CD4-positive, alpha-beta T cell treated with Interleukin-15 for 4 hours (primary cell): ENCODE measurements at regions not wholly inside any gene's neighbourhood (a gene's known extent, or its start where the extent isn't known, plus 50 kb on each side); places are given as distances from the start of the nearest gene placed in this dataset.

Experiments
- DNase-seq: peaks from one replicate; pipeline ENCODE4 v3.0.0-alpha.2; 2020; ENCODE audit warnings: low spot score

DNA sequence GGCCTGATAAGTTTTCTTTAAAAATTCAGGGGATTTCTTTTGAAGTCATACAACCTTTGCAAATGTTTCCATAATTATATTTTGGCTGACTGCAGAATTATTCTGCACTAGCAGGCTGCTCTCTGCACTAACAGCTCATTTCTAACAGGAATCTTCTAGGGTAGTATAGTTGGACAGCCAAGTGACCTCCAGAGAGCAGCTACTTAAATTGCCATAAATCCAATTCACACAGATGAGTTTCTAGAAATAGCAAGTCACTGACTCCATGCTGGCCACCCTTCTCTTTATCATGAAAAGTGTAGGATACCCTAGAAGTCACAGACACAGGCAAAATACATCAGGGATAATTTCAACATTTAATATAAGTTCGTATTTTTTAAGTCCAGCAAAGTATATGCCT lies 110.9 kb upstream of the TARS1 start:
- DNase-seq: no peak

DNA sequence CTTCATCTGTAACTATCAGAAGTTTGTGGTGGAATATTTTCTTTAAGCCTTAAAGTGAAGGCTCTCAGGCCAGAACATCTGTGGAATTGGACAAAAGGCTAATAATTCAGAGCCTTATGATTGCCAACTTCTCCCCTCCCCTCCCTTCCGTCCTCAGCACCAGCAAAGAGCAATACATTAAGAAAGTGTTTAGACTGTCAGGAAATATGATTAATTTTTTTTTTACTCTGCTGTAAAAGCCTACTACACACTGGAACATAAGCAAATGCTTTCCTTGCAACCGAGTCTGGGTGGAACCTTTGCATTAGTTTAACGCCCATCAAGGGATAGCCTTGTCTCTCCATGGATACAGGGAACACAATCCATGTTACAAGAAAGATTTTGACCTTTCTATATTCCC lies 110.3 kb upstream of the TARS1 start:
- no peak for DNase-seq

DNA sequence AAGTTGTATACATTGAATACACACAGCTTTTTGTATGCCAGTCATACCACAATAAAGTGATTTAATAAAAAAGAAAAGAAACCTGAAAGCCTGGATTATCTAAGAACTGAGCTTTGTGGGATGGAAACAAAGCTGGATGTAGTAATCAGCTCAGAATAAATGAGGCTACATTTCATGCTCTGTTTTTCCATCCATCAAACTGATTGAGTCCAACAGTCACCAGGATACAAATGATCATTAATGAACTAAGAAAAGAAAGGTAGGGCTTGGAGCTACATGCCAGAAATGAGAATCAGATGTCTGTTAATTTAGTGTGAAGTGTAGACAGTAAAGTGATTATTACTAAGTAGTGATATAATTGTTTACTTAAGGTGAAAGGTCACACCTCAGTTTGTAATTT lies 109.8 kb upstream of the TARS1 start:
- DNase-seq: no peak

DNA sequence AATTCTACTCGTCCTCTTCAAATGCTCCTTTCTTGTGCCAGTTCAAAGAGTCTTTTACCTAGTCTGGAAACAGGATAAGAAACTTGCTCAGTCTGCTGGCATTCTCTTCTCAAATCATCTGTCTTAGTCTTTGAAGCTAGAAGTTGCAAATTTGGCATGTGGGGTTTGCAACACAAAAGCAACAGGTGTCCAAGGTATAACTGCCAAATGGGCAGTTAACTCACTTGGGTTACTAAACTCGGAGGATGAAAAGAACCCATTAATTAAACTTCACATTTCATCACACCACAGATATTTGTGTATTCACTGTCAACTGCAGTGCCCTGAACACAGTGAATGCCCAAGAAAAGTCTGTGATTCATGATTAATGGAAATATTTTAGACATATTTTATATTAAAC lies 108.0 kb upstream of the TARS1 start:
- no peak for DNase-seq

DNA sequence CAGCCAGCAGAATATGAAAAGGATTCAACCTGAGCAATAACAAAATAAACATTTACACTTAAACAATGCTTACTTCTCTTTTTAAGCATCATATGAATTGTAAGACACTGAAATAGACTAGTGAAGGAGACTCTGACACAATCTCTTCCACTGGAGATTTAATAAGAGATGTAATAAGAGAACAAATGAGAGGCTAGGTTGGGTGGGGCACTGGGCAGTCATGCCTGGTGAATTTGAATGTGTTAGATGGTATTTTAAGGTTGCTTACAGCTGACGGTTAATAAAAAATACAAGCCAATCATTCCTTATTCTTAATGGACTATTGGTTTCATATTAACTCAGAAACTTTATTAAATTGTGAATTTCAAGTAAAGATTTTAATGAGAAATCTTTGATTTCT lies 105.9 kb upstream of the TARS1 start:
- no peak for DNase-seq

DNA sequence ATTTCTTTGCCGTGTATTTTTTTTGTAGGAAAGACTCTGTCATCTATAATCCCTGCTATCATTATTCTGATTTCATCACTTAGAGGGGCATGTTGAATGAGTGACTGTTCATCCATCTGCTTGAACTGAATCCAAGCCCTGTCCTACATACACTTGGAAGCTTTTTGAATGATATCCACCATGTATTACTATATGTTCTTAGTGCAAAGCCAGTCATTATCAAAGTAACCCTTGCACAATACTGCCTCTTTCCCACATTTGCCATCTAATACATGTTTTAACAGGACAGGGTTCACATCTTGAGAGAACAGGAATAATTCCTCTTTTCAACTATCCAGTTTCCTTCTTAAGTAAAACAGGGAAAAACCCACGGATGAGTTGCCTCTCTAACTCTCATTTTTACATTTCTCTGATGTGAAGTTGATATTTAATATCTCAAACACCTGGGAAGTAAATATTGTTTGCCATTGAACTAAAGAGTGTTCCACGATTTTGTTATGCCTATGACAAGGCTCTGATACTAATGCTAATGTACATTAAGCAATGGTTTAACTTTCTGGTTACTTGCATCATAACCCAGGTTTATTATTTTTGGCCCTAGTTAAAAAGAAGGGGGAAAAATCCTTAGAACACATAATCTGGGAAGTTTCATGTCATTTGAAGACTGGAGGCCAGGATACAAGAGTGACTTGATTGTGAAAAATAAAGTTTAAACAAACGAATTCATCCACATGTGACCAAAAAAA lies 103.7 kb upstream of the TARS1 start:
- no peak for DNase-seq

DNA sequence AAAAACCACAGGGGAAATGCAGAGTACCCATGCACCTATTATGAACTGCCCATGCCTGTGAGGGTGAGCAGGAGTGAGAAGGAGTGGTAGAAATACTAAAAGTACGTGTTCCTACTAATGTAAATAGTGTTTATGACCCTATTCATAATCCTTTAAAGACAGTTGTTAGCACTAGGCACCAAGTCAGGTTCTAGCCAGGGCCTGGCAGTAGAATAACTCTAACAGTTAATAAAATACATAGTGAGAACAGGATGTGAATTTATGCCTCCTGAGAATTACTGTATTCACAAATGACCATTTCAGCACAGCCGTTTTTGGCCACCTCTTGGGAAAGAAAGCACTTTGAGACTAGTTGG lies 103.2 kb upstream of the TARS1 start:
- no peak for DNase-seq

DNA sequence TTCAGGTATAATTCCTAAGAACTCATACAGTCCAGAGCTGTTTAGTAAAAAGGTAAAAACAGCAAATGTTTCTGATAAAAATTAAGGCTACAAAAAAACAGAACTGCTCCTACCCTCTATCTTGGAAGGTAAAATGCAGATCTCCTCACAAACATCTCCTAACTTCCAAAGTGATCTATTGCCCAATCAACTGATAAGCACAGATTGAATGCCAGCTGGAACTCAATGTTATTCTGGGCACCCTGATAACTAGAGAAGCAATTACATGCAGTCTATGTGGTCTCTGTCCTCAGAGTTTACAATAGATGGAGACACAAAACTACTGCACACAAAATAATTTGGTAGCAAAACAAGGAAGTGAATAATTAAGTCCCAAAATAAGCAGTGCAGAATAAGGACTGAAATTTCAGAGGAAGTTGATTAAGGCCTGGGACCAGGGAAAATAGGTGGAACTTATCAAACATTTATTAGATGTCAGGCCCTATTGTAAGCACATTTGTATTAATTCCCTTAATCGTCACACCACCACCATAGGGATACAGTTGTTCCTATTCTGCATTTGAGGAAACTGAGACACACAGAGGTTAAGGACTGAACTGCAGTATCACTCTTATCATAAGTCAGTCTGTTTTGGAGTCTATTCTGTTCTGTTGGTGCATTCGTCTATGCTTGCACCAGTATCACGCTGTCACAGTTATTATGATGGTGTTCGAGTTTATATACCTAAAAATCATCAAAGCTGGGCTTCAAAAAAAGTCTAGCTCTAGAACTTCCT lies 102.2 kb upstream of the TARS1 start:
- no peak for DNase-seq

DNA sequence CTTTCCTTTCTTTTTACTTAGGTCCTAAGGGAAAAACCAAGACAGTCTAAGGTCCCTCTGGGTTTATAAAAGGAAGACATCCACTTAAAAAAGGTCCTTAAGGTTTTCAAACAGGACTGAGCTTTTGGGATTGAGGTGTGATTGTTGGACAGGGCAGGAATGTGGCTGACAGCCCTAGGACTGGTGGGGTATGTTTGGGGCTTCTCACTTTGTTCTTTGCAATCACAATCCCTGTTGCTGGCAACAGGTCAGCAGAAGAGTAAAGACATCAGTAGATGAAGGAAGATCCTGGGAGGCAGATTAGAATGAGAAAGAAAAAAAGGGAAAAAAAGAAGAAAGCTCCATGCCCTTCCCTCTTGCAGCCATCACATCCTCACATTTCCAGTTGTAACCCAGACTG lies 101.4 kb upstream of the TARS1 start:
- no peak for DNase-seq

DNA sequence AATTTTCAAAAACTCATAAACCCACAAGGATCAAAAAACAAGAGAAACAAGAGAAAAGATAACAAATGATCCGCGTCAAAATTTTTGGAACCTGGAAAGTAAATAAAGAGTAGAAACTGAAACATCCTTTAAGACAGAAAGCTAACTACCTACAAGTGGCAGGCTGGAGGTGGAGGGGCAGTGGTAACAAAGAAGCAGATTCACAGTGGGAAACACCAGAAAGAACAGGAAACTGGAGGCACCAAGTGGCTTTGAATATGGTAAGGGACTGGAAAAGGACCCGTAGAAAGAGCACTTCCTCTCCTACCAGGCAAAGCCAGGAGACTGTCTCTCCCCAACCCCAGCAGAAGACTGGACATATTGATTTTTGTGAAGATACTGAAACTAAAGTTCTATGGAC lies 100.6 kb upstream of the TARS1 start:
- DNase-seq: no peak

DNA sequence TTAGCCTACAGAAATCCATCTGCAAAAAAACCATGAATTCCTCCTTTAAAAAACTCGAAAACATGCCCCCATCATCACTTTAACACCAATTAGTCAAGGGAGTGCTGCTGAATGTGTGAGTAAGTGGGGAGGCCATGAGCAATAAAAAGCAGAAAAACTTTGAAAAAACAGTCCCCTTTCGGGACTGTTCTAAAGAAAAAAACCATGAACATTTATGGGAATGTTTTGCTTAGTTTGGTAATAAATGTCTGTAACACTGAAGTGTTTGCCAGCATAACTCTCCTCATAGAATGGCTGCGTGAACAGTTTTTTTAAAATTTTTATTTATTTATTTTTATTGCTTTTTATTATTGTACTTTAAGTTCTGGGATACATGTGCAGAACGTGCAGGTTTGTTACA lies 99.4 kb upstream of the TARS1 start:
- DNase-seq: no peak

DNA sequence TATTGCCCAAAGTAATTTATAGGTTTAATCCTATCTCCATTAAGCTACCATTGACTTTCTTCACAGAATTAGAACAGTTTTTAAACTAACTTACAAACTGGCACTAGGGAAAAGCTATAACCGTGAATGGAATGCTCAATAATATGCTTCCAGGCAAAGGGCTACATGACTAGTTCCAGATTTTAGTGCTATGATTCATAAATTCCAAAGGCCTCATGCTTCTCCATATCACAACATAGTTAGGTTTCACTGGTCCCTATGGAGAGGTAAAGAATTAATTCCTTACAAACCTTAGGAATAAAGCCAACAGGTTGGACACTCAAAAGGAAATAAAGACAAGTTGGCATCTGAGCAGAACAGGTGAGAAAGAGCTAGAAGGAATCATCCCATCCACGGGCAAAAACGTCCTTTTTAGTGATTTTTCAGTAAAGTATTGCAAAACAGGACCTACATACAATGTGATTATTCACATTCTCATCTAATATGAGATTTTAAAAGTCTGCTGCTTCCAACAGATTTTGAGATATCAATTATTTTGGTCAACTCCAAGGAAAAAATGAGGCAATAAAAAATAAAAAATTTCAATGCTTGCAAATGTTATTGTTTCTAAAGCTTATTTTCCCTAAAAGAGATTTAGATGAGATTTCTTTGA lies 97.0 kb upstream of the TARS1 start:
- no peak for DNase-seq

DNA sequence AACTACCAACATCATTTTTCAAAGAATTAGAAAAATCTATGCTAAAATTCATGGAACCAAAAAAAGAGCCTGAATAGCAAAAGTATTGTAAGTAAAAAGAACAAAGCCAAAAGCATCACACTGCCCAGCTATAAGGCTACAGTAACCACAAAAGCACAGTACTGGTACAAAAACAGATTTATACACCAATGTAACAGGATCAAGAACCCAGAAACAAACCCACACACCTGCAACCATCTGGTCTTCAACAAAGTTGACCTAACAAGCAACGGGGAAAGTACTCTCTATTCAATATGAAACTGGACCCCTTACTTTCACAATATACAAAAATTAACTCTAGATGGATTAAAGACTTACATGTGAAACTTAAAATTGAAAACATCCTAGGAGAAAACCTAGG lies 94.2 kb upstream of the TARS1 start:
- no peak for DNase-seq

DNA sequence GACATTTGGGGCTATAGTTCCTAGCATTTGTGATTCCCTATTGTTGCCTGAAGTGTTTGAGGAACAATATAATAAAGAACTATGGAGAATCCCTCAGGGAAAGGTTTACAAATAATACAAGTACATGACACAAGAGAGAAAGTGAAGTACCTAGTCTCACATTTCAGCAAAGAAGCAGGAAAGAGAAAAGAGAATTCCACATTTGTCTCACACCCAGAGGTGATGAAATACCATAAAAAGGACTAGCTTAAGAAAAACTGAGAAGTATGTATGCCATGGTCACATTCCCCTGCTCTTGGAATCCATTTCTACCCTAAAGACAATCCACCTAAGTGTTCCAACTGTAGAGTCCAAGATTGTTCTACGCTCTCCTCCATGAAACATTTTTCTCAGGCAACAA lies 79.0 kb upstream of the TARS1 start:
- DNase-seq: no peak

DNA sequence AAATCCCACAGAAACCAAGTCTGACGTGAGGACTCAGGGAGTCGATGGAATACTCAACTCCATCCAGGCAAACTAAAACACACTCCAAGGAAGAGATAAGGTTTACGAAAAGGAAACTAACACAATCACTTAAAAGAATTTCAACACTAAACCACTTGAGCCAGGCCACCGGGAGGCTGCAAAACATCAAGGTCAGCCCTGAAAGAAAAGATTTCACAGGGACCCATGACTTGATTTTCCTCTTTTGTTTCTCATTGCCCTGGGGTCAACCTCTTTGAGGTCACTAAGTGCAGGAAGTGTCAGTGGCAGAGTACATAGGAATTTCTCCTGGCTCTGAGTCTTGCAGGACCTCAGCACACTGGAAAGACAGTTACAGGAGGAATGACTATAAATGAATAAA lies 77.8 kb upstream of the TARS1 start:
- no peak for DNase-seq

DNA sequence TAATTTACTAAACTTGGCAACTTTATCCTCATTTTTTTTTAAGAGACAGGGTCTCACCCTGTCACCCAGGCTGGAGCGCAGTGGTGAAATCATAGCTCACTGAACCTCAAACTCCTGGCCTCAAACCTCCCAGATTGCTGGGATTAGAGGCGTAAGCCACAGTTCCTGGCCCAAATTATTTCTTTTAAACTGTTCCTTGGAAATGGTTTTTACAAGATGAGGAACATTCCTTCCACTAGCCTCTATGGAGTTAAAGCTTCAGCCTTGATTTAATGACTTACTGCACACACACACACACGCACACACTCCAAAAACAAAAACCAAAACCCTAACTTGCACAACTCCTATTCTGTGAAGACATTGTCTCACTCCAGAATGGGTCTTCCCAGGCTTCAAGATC lies 77.2 kb upstream of the TARS1 start:
- DNase-seq: no peak

DNA sequence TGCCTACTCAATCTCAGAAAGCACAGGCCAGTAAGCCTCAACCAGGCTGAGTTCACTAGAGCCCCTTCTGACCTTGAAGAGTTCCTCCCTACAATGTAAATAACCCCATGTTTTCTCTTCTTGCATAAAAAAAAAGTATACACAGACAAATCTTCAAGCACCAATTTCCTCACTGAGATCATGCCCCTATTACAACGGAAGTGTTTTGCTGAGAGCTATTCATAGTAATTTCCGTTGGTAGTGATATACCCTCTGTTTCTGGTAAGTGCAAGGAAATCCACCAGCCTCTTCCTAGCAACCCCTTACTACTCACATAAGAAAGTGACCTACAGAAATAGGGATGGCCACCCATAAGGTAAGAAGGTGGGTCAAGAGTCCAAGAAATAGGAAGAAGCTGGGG lies 76.4 kb upstream of the TARS1 start:
- DNase-seq: no peak

DNA sequence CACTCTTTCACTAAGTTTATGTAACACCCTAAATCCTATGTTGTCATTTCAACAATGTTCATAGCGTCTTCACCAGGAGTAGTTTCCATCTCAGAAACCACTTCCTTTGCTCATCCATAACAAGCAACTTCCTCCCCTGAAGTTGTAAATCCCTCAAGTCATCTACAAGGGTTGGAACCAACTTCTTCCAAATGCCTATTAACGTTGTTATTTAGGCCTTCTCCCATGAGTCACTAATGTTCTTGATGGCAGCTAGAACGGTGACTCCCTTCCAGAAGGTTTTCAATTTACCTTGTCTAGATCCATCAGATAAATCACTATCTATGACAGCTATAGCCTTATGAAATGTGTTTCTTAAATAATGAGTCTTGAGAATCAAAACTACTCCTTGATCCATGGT lies 73.3 kb upstream of the TARS1 start:
- no peak for DNase-seq

DNA sequence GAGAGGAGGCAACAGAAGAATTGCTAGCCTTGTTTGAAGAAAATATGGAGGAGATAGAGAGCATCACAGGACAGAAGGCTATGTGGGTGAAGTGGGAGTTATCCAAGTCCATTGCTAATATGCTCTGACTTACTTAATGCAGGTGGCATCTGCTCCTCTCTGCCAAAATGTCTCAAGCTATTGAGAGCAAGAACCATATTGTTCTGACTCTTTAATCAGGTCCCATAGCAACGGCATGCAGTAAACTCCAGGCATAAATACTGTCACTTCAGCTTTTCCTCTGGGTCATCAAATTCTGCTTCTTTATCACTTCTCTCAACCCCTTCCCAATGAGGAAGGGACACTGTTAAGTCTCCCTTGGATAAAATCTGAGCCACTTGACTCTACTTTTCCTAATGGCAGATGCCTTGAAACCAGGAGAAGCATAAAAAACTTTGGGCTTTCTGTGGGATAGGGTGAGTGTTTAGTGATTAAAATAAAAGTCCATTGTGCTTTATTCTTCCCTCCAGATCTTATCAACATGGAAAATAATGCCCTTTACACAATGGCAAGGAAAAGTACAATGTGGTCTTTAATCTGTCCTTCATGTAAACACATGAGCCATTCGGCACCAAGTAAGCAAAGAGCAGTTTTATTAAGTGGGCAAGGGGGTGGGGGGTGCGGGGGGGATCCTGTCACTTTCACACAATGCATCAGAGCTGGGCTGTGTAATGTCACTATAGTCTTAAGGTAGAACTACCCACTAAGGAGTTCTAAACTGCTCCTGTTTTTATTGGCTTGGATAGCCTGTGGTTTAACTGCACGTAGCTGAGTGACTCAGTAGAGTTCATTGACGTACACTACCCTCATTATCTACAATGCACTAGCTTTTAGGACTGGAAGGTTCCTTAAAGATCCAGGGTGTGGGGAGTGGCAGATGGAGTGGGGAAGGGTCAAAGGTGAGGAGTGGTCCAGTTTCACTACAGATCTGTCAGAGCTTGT lies 71.0 kb upstream of the TARS1 start:
- DNase-seq: no peak

DNA sequence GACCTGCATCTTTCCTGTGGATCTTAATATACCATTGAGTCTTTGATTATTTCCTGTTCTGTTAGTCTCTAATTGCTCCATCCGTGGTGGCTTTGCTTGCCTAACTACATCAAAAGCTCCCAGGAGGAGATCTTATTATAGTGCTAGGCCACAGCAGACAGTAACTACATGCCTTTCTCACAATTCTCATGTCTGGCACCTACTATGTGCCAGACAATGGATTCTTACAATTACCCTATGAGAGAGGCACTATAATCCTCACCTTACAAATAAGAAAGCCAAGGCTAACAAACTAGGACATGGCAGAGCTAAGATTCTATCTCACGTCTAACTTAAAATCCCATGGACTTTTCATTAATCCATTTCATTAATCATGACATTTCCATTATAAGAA lies 70.3 kb upstream of the TARS1 start:
- DNase-seq: no peak

DNA sequence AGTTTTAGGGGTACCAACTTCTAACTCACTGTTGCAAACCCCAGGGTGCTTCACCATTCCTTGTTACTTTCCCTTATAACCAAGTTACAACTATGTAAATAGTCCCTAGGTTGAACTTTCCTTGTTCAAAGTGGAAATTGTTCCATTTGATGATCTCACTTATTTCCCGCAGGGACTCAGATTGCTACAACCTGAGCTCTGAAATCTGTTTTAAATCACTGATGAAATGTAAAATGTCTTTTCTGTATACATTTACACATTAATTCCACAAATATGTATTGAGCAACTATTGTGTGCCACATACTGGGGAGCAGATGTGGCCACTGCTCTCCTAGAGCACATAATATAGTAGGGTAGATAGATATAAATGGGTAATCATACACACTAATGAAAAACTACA lies 69.1 kb upstream of the TARS1 start:
- DNase-seq: no peak

DNA sequence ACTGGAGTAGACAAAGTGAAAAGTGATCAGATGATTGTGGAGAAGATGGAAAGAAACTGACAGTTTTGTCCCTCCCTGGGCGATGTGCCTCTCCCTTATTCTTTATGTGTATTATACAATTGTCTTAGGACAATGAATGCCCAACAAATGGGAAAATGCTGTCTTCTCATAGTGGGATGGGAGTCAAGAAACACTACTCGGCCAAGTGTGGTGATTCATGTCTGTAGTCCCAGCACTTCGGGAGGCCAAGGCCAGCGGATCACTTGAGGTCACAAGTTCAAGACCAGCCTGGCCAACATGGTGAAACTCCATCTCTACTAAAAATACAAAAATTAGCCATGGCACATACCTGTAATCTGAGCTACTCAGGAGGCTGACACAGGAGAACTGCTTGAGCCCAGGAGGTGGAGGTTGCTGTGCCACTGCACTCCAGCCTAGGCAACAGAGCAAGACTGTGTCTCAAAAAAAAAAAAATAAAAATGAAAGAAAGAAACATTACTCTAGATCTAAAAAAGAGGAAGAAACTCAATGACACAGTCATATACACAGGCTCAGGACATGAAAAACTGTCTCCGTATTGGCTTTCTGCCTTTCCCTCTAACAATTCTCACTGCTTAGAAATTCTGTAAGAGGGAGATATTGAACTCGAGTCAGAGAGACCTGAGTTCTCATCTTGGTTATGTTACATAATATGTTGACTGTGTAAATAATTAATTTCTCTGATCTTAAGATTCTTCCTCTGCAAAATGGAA lies 67.9 kb upstream of the TARS1 start:
- no peak for DNase-seq
